WERI-Rb-1 (cell line): ENCODE measurements at regions not wholly inside any gene's neighbourhood (a gene's known extent, or its start where the extent isn't known, plus 50 kb on each side); places are given as distances from the start of the nearest gene placed in this dataset.

Source experiments
- DNase-seq: peaks from one replicate; pipeline ENCODE4 v3.0.0-alpha.2; 2020
- H3K27ac ChIP-seq: fragments of 250-450 bp; sonication (Bioruptor Pico); 2 replicates; pipeline ENCODE4 v1.5.1; 2020; ENCODE audit warnings: mild to moderate bottlenecking, moderate library complexity
- H3K27me3 ChIP-seq: fragments of 250-450 bp; sonication (Bioruptor Pico); 2 replicates; pipeline ENCODE4 v1.5.1; 2021; ENCODE audit warnings: mild to moderate bottlenecking, low read depth, moderate library complexity; ENCODE audit not compliant: insufficient read depth, severe bottlenecking
- H3K36me3 ChIP-seq: fragments of 250-450 bp; sonication (Bioruptor Pico); 2 replicates; pipeline ENCODE4 v1.5.1; 2020; ENCODE audit warnings: mild to moderate bottlenecking, moderate library complexity
- H3K4me3 ChIP-seq: 2 replicates; pipeline ENCODE4 v1.5.1; 2011; ENCODE audit warnings: low read depth, mild to moderate bottlenecking, control low read depth, low read length
- H3K9me3 ChIP-seq: fragments of 250-450 bp; sonication (Bioruptor Pico); 2 replicates; pipeline ENCODE4 v1.5.1; 2021; ENCODE audit warnings: mild to moderate bottlenecking, moderate library complexity; ENCODE audit not compliant: severe bottlenecking
- CTCF ChIP-seq: IDR thresholded peaks from 2 replicates; pipeline ENCODE4 v1.5.1; 2011; ENCODE audit warnings: low read depth, mild to moderate bottlenecking, control low read depth, inconsistent platforms, low read length

GRCh38 chrX:8413279-8413678, 51.4 kb upstream of the VCX3B start:
- Histone ChIP-seq H3K9me3 (no peaks in the 10 kb centered on the region), H3K27ac (no peak overlapping the region), H3K27me3 (no peaks in the 10 kb centered on the region), H3K36me3 (no peaks in the 10 kb centered on the region), H3K4me3 (no peak overlapping the region)
- no peak for DNase-seq
- TF ChIP-seq CTCF: no peak
